CMK (cell line): ENCODE measurements at regions not wholly inside any gene's neighbourhood (a gene's known extent, or its start where the extent isn't known, plus 50 kb on each side); places are given as distances from the start of the nearest gene placed in this dataset.
"Not testable (repeated sequence)": the region's sequence is repeated elsewhere in the genome, so short reads cannot be mapped to it uniquely, and the experiment has no call there.

Source experiments
- DNase-seq: peaks from one replicate; pipeline ENCODE4 v3.0.0-alpha.2; 2010; ENCODE audit warnings: low read depth

DNA sequence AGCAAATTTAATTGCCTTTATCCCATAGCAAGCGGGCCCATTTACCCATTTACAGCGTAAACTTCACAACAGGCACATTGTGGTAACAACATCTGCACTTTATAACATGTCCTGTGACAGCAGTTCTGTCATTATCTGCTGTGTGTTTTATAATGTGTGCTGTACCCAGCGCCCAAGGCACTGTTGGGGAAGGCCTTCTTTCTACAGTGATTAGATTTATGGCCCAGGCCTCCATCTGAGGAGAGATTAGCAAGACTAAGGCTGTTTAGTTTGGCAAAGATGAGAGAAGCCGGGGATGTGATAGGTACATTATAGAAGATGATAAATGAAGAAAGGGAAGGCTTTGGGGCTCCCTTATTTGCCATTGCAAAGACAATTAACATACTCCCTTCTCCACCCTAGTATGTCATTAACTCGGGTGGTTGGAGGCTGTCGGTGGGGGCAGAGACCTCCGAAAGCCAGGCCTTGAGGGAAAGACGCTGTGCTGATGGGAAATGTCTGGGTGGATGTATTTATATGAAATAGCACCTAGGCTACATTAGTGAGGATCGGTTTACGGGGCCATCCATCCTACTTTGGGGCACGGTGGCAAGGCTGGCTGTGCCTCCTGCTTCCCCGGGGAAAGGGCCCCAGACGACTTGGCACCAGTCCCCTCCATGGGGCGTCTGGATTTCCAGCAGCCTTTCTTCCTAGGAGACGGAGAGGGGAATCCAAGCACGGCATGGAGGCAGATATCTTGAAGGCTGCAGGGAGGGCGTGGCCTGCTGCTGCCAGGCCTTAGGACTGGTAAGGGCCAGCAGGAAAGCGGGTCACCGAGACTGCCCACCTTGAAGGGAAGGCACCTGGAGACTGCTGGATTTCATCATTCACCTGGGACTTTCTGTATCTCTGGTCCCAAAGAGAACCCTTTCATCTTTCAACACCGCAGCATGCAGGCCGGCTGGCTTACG, 64.3 kb upstream of the PTCH1 start:
- DNase-seq, result no peak

DNA sequence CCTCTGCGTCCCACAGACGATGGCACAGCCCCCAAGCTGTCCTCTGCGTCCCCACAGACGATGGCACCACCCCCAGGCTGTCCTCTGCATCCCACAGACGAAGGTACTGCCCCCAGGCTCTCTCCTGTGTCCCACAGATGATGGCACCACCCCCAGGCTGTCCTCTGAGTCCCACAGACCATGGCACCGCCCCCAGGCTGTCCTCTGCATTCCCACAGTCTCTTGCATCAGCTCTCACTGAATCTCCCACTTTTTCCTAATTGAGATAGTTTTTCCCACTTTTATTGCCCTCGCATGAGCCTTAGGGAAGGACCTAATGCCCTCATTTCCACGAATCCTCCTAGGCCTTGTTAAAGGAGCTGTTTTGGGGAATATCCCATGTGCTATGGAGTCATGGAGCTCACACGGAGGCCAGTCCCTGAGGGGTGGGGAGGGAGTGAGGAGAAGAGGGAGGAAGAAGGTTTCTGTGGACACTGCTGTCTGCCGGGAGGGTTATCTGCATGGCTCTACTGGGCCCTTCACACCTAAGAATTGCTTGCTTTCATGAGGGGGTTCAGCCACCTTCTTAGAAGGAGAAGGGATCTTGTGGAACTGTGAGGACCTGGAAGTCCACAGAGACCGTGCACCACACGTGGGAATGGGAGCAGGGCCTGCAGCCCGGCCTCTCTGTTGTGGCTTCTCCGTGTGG, 58.2 kb upstream of the PTCH1 start:
- no peak for DNase-seq

DNA sequence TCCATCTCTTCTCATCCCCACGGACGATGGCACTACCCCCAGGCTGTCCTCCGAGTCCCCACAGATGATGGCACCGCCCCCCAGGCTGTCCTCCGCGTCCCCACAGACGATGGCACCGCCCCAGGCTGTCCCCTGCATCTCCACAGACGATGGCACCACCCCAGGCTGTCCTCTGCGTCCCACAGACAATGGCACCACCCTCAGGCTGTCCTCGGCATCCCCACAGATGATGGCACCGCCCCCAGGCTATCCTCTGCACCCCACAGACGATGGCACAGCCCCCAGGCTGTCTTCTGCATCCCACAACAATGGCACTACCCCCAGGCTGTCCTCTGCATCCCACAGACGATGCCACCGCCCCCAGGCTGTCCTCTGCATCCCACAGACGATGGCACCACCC, 57.4 kb upstream of the PTCH1 start:
- DNase-seq, result no peak

GRCh38 chr9:95573463-95573862, 56.7 kb upstream of the PTCH1 start:
- no peak for DNase-seq

GRCh38 chr9:95572381-95573151, 55.8 kb upstream of the PTCH1 start:
- no peak for DNase-seq

GRCh38 chr9:95570646-95571045, 53.9 kb upstream of the PTCH1 start:
- DNase-seq, result no peak

- no peak for DNase-seq
Observed at GRCh38 chr9:95570150-95570549, 53.4 kb upstream of the PTCH1 start.

DNA sequence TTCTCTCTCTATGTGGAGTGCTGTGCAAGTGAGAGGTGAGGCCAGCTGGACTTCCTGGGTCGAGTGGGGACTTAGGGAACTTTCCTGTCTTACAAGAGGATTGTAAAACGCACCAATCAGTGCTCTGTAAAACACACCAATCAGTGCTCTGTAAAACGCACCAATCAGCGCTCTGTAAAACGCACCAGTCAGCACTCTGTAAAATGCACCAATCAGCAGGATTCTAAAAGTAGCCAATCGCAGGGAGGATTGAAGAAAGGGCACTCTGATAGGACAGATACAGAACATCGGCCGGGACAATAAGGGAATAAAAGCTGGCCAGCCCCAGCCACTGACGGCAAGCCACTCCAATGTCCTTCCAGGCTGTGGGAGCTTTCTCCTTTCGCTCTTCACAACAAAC, 52.0 kb upstream of the PTCH1 start:
- not testable (repeated sequence) for DNase-seq
